T-helper 1 cell treated with Interleukin-12 subunit alpha and Interleukin-12 subunit beta and Interleukin-4 antibody, amounts not matched to agents 30 ng/mL and 1 ng/mL, for 36 hours (primary cell): ENCODE measurements at regions not wholly inside any gene's neighbourhood (a gene's known extent, or its start where the extent isn't known, plus 50 kb on each side); places are given as distances from the start of the nearest gene placed in this dataset.
"Not testable (repeated sequence)": the region's sequence is repeated elsewhere in the genome, so short reads cannot be mapped to it uniquely, and the experiment has no call there.

ENCODE experiments used
- intact Hi-C: fragments of 100-400 bp; cut with micrococcal nuclease; formaldehyde crosslinking; loops from one replicate; pipeline ENCODE4 v1.15.1; 2024

DNA sequence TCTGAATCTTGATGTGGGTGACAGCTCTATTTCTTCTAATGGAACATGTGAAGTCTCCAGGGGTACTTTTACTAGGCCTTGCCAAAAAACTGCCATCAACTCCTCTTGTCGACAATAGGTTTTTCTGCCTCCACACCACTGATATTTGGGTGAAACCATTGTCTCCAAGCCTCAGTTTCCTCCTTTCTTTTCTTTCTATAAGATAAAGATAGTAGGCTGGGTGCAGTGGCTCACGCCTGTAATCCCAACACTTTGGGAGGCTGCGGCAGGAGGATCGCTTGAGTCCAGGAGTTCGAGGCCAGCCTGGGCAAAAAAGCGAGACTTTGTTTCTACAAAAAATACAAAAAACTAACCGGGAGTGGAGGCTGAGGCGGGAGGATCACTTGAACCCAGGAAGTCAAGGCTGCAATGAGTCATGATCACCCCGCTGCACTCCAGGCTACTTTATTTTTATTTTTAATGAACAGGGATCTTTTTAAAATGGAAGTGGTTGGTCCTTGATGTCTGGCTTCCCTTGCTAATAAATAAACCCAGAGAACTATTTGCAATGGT lies 159.9 kb upstream of the TNFAIP3 start:
- intact Hi-C loops, result loop anchor here (1.0 to 5.0 kb wide), 3 partner anchors 8 to 695 kb away; partner anchors contain the start of gene HEBP2

- intact Hi-C loops, result loop anchor here (1.0 to 5.0 kb wide), 18 partner anchors 8 to 1066 kb away; partner anchors contain the start of genes CCDC28A, HEBP2, PERP and TNFAIP3
Observed at GRCh38 chr6:137707590-137708360, 159.3 kb upstream of the TNFAIP3 start.

DNA sequence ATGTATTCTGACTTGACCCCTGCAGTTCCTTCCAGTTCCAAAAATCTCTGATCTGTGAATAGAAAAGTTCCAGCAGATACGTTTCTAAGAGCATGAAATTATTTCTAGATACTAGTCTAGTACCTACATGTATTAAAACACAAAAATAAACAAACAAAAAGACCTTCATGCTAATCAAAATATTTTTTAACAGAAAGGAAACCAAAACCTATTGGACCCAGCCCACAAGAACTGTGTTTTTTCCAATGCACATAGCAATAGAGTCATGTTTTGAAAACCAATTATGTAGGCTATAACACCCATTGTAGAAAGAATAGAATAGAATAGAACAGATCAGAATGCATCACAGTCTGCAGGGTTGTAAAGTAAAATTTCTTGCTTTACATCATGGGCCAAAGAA lies 158.6 kb upstream of the TNFAIP3 start:
- intact Hi-C loops, result loop anchor here (1.0 to 5.0 kb wide), 16 partner anchors 9 to 1065 kb away; partner anchors contain the start of genes CCDC28A, HEBP2, PERP and TNFAIP3

DNA sequence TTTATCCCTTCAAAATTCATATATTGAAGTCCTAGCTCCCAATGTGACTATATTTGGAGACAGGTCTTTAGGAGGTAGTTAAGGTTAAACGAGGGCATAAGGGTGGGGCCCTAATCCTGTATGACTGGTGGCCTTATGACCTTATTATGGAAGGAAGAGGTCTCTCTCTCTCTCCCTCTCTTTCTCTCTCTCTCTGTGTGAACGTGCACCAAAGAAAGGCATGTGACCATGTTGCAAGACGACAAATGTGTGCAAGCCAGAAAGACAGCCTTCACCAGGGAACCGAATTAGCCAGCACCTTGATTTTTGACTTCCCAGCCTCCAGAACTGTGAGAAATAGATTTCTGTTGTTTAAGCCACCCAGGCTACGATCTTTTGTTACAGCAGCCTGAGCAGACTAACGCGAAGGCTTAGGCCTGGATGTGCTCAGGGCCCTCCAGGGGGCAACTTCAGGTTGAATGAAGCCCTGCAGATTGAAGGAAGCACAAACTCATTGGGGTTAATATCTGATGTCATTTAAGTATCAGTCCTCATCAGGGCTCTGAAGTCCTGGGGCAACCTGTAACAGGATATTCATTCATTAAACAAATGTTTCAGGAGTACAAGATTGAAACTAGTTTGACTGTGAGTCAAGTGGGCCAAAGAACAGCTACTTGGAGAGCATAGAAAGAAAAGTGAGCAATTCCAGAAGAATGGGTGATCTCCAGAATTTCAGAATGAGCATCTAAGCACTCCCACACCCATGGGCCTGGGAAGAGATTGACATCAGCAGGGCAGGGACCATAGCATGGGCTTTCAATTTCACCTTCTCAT lies 157.4 kb upstream of the TNFAIP3 start:
- intact Hi-C loops, result loop anchor here (2.0 to 5.0 kb wide), 2 partner anchors 81 to 693 kb away; partner anchors contain the start of gene HEBP2

GRCh38 chr6:137711972-137712371 lies 155.1 kb upstream of the TNFAIP3 start:
- intact Hi-C loops, result no loop called here

GRCh38 chr6:137712587-137712986 lies 154.5 kb upstream of the TNFAIP3 start:
- intact Hi-C loops, result no loop called here

GRCh38 chr6:137715589-137716045 lies 151.4 kb upstream of the TNFAIP3 start:
- intact Hi-C loops, result loop anchor here (1.0 to 2.0 kb wide), 6 partner anchors 49 to 158 kb away; partner anchors contain the start of gene TNFAIP3

DNA sequence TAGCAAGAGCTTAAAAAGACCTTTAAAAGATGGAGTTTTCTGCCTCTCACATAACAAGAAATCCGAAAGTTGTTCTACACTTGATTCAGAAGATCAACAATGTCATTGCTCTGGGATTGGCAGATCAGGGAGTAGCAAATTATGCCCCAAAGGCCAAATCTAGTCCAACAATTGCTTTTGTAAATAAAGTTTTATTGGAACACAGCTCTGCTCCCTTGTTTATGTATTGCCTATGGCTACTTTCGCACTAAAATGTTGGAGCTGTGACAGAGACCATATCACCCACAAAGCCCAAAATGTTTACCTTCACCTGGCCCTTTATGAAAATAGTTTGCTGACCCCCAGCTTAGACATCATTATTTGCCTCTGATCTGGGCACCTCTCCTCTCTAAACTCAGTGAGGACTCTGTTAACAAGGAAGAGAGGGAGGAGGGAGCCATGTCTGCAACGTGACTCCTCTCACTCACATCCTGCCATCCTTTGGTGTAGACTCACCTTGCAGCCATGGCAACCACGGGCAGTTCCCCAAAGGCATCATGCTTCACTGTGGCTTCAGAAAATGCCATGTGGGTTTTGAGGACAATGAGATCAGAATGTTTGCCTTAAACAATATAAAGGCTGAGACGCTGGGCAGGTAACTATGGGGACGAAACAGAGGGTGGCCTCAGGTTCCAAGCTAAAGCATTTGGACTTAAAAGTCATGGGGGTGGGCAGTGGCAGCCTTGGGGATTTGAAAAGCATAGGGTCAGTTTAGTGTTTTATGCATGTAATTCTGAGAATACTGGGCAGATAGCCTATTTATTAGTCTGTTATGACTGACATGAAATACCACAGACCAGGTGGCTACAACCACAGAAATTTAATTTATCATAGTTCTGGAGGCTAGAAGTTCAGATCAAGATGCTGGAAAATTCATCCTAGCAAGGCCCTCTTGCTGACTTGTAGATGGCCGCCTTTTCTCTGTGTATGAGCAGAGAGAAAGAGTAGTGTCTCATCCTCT lies 149.7 kb upstream of the TNFAIP3 start:
- intact Hi-C loops, result loop anchor here (1.0 to 2.0 kb wide), 5 partner anchors 9 to 107 kb away; no protein-coding TSS in a partner anchor

DNA sequence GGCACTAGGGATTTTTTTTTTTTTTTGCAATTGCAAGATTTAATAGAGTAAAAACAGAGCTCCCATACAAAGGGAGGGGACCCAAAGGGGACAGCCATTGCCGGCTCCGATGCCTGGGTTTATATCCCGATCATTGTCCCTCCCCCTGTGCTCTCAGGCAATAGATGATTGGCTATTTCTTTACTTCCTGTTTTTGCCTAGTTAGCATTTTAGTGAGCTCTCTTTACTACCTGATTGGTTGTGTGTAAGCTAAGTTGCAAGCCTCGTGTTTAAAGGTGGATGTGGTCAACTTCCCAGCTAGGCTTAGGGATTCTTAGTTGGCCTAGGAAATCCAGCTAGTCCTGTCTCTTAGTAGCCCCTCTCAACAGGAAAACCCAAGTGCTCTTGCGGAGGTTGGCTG lies 148.2 kb upstream of the TNFAIP3 start:
- intact Hi-C loops, result not testable (repeated sequence)

- intact Hi-C loops, result loop anchor here (1.0 kb wide), 1 partner anchor 13 kb away; no protein-coding TSS in a partner anchor
Observed at GRCh38 chr6:137722749-137723272, 144.2 kb upstream of the TNFAIP3 start.

GRCh38 chr6:137723273-137724017 lies 143.6 kb upstream of the TNFAIP3 start:
- intact Hi-C loops, result no loop called here

- intact Hi-C loops, result no loop called here
Observed at GRCh38 chr6:137724018-137724403, 143.0 kb upstream of the TNFAIP3 start.

GRCh38 chr6:137724495-137725211 lies 142.4 kb upstream of the TNFAIP3 start:
- intact Hi-C loops, result no loop called here

- intact Hi-C loops, result no loop called here
Observed at GRCh38 chr6:137725949-137726348, 141.1 kb upstream of the TNFAIP3 start.

DNA sequence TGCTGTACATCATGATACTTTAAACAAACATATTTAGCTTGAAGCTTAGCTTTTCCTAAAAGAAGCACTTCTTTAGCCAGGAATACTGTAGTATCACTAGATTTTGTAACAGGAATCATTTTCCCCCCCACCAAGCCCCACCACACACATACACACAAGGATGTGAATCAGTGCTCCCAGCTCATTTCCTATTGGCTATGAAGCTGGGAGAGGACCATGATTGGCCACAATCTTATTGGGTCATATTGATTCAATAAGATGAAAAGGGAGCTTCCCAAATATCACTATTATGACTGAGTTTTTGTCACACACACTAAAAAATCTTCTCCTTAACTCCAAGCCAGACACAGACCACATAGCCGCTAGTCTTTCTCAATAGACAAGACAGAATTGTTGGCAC lies 140.5 kb upstream of the TNFAIP3 start:
- intact Hi-C loops, result no loop called here

DNA sequence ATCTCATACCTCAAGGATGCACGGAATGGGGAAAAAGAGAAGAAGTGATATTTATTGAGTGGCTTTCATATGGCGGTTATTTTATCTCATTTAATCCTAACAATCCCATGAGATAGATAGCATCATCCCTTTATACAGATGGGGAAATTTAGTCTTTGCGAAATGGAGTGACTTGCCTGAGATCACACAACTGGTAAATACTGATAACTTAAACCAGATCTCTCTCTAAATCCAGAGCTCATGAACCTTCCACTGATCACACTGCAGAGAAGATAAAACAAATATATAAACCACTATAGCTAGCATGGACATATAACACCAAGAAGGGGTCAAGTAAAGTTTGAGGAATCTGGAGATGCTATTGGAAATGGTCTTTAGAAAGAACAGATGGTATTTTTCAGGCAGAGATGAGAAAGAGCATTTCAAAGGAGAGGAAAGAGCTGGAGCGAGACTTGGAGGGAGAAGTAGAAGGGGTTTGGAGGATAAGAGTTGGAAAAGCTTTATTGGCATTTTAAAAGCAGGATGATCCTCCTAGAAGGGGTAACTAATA lies 139.8 kb upstream of the TNFAIP3 start:
- intact Hi-C loops, result no loop called here

GRCh38 chr6:137728386-137729349 lies 138.4 kb upstream of the TNFAIP3 start:
- intact Hi-C loops, result no loop called here
